H1 (cell line): ENCODE measurements at regions not wholly inside any gene's neighbourhood (a gene's known extent, or its start where the extent isn't known, plus 50 kb on each side); places are given as distances from the start of the nearest gene placed in this dataset.

ENCODE experiments used
- CTCF ChIA-PET: fragments of 300-600 bp; sonication (Branson Sonifier 250); formaldehyde crosslinking; loops from one replicate; lab custom pipeline; 2021; ENCODE audit not compliant: partially characterized antibody; lab: Charles Lee
- POLR2A ChIA-PET: fragments of 300-600 bp; sonication (Branson Sonifier 250); formaldehyde crosslinking; loops from one replicate; lab custom pipeline; 2021; ENCODE audit warnings: inconsistent platforms; ENCODE audit not compliant: partially characterized antibody; lab: Charles Lee
- DNase-seq, 2 experiments: peaks; one replicate each; pipeline versions ENCODE4 v3.0.0 to v3.0.0-alpha.2; 2010 to 2022; ENCODE audit warnings: low spot score in 2 of 2, low read depth in 1 of 2, mixed read lengths in 1 of 2
- FAIRE-seq: peaks from 2 replicates; lab custom pipeline; 2011; peaks lifted over from hg19 to GRCh38; lab: Jason Lieb, UNC
- H2AFZ ChIP-seq: 2 replicates; pipeline ENCODE4 v1.8.1; 2012; ENCODE audit warnings: low read length, inconsistent platforms
- H2AK5ac ChIP-seq: 2 replicates; pipeline ENCODE4 v1.6.1; 2013; ENCODE audit warnings: low read depth, low read length
- H2BK120ac ChIP-seq: replicated peaks from 2 replicates; pipeline ENCODE3; 2013; ENCODE audit warnings: low read depth, low read length, inconsistent platforms
- H2BK12ac ChIP-seq: 2 replicates; pipeline ENCODE4 v1.6.1; 2013; ENCODE audit warnings: low read depth, low read length
- H2BK15ac ChIP-seq: 2 replicates; pipeline ENCODE4 v1.6.1; 2013; ENCODE audit warnings: low read length
- H2BK20ac ChIP-seq: 2 replicates; pipeline ENCODE4 v1.6.1; 2013; ENCODE audit warnings: low read length
- H2BK5ac ChIP-seq: 2 replicates; pipeline ENCODE4 v1.6.1; 2013; ENCODE audit warnings: low read depth, low read length
- H3K14ac ChIP-seq: 2 replicates; pipeline ENCODE4 v1.6.1; 2013; ENCODE audit warnings: inconsistent platforms; ENCODE audit not compliant: insufficient read length
- H3K18ac ChIP-seq: 2 replicates; pipeline ENCODE4 v1.6.1; 2013; ENCODE audit warnings: low read length; ENCODE audit errors: extremely low read depth
- H3K23ac ChIP-seq: 2 replicates; pipeline ENCODE4 v1.6.1; 2013; ENCODE audit warnings: inconsistent platforms; ENCODE audit not compliant: insufficient read length
- H3K23me2 ChIP-seq: 2 replicates; pipeline ENCODE4 v1.6.1; 2013; ENCODE audit warnings: low read depth, low read length
- H3K27ac ChIP-seq: 2 replicates; pipeline ENCODE4 v1.6.1; 2011; ENCODE audit warnings: low read depth, low read length, inconsistent platforms
- H3K27me3 ChIP-seq, 4 experiments: replicated peaks in 1 of 4; 1 replicate in 1 of 4; 2 replicates in 3 of 4; pipeline versions ENCODE4 v1.6.1 to v1.8.1; 2011 to 2013; ENCODE audit warnings: low read length in 3 of 4, mild to moderate bottlenecking in 3 of 4, inconsistent platforms in 2 of 4, mixed read lengths in 2 of 4, moderate library complexity in 1 of 4; ENCODE audit not compliant: control insufficient read depth in 3 of 4, insufficient read depth in 3 of 4; ENCODE audit errors: extremely low read depth in 1 of 4
- H3K36me3 ChIP-seq, 4 experiments: 2 replicates each; pipeline versions ENCODE4 v1.6.1 to v1.8.1; 2011 to 2013; ENCODE audit warnings: mild to moderate bottlenecking in 4 of 4, low read length in 3 of 4, moderate library complexity in 2 of 4, control low read depth in 1 of 4, inconsistent platforms in 1 of 4; ENCODE audit not compliant: insufficient read depth in 4 of 4, control insufficient read depth in 2 of 4
- H3K4ac ChIP-seq: replicated peaks from 2 replicates; pipeline ENCODE3; 2013; ENCODE audit warnings: low read length, low read depth, mixed read lengths, inconsistent platforms; ENCODE audit not compliant: insufficient read length
- H3K4me1 ChIP-seq, 4 experiments: replicated peaks in 1 of 4; 1 replicate in 1 of 4; 2 replicates in 3 of 4; pipeline versions ENCODE4 v1.6.1 to v1.8.1; 2011 to 2013; ENCODE audit warnings: low read length in 3 of 4, inconsistent platforms in 2 of 4, mixed read lengths in 1 of 4; ENCODE audit not compliant: insufficient read depth in 4 of 4, control insufficient read depth in 3 of 4
- H3K4me2 ChIP-seq, 2 experiments: 2 replicates each; pipeline versions ENCODE4 v1.6.1 to v1.8.1; 2011 to 2013; ENCODE audit warnings: low read depth in 2 of 2, low read length in 2 of 2, control low read depth in 1 of 2, inconsistent platforms in 1 of 2, mild to moderate bottlenecking in 1 of 2; ENCODE audit not compliant: insufficient read depth in 1 of 2
- H3K4me3 ChIP-seq, 4 experiments: fragments of 200-600, 300-600 bp in 1 of 4; sonication (generic), shearing (Covaris generic), sonication (Bioruptor Twin) in 1 of 4; 2 replicates each; pipeline versions ENCODE4 v1.5.1 to v1.8.1; 2011 to 2016; ENCODE audit warnings: low read length in 4 of 4, low read depth in 3 of 4, control low read depth in 2 of 4, inconsistent platforms in 2 of 4, mild to moderate bottlenecking in 2 of 4, mixed read lengths in 1 of 4, moderate library complexity in 1 of 4; ENCODE audit not compliant: insufficient read depth in 2 of 4; ENCODE audit errors: extremely low read depth in 1 of 4
- H3K56ac ChIP-seq: replicated peaks from 2 replicates; pipeline ENCODE3; 2013; ENCODE audit warnings: low read depth, mild to moderate bottlenecking, mixed read lengths, low read length, inconsistent platforms; ENCODE audit not compliant: insufficient read length
- H3K79me1 ChIP-seq: 2 replicates; pipeline ENCODE4 v1.6.1; 2013; ENCODE audit warnings: low read depth, low read length, control low read depth
- H3K79me2 ChIP-seq, 2 experiments: 2 replicates each; pipeline versions ENCODE4 v1.6.1 to v1.8.1; 2012 to 2013; ENCODE audit warnings: low read length in 2 of 2, mild to moderate bottlenecking in 2 of 2, inconsistent platforms in 1 of 2; ENCODE audit not compliant: insufficient read depth in 2 of 2, control insufficient read depth in 1 of 2
- H3K9ac ChIP-seq, 4 experiments: replicated peaks in 1 of 4; 1 replicate in 1 of 4; 2 replicates in 3 of 4; pipeline versions ENCODE4 v1.6.1 to v1.8.1; 2011 to 2013; ENCODE audit warnings: low read depth in 3 of 4, low read length in 3 of 4, control low read depth in 2 of 4, mild to moderate bottlenecking in 2 of 4, moderate library complexity in 2 of 4, inconsistent platforms in 1 of 4; ENCODE audit errors: extremely low read depth in 1 of 4
- H3K9me3 ChIP-seq, 2 experiments: 2 replicates each; pipeline versions ENCODE4 v1.6.1 to v1.8.1; 2012 to 2013; ENCODE audit warnings: mild to moderate bottlenecking in 2 of 2, moderate library complexity in 2 of 2, control low read depth in 1 of 2, inconsistent platforms in 1 of 2, low read depth in 1 of 2, low read length in 1 of 2, mixed read lengths in 1 of 2; ENCODE audit not compliant: insufficient read depth in 2 of 2
- H4K20me1 ChIP-seq, 2 experiments: replicated peaks in 1 of 2; 2 replicates each; pipeline versions ENCODE3 to v1.8.1; 2011 to 2013; ENCODE audit warnings: inconsistent platforms in 2 of 2, low read length in 2 of 2, mild to moderate bottlenecking in 1 of 2; ENCODE audit not compliant: insufficient read depth in 2 of 2, control insufficient read depth in 1 of 2
- H4K5ac ChIP-seq: 2 replicates; pipeline ENCODE4 v1.6.1; 2013; ENCODE audit warnings: low read length, low read depth, mixed read lengths, inconsistent platforms; ENCODE audit not compliant: insufficient read length
- H4K8ac ChIP-seq: 2 replicates; pipeline ENCODE4 v1.8.0; 2013; ENCODE audit warnings: mild to moderate bottlenecking, moderate library complexity, low read length, inconsistent platforms; ENCODE audit not compliant: insufficient read depth; ENCODE audit errors: extremely low read depth
- H4K91ac ChIP-seq: replicated peaks from 2 replicates; pipeline ENCODE3; 2013; ENCODE audit warnings: low read length, mixed read lengths, inconsistent platforms; ENCODE audit not compliant: insufficient read length
- ASH2L ChIP-seq: fragments of 200-600, 300-600 bp; sonication (generic); IDR thresholded peaks from one replicate; pipeline ENCODE4 v1.7.1; 2017; ENCODE audit warnings: low read length
- CBX5 ChIP-seq: fragments of 300-800, 300-1000 bp; sonication (generic); IDR thresholded peaks from 2 replicates; pipeline ENCODE4 v1.7.1; 2016; ENCODE audit warnings: antibody characterized with exemption, low read length, low read depth
- GABPA ChIP-seq: IDR thresholded peaks from 2 replicates; pipeline ENCODE4 v1.6.1; 2011; ENCODE audit warnings: mild to moderate bottlenecking, low read length, moderate library complexity, borderline replicate concordance; ENCODE audit not compliant: insufficient read depth
- POLR2AphosphoS5 ChIP-seq: IDR thresholded peaks from 2 replicates; pipeline ENCODE4 v1.6.1; 2011; ENCODE audit warnings: low read depth, low read length
- POU5F1 ChIP-seq: IDR thresholded peaks from 2 replicates; pipeline ENCODE4 v1.6.1; 2011; ENCODE audit warnings: low read depth, mild to moderate bottlenecking, low read length, moderate library complexity
- RAD21 ChIP-seq, 2 experiments: IDR thresholded peaks in 1 of 2; conservative IDR thresholded peaks in 1 of 2; 2 replicates each; pipeline ENCODE4 v1.6.1; 2011; ENCODE audit warnings: low read depth in 2 of 2, low read length in 2 of 2, improper control_type of control experiment in 1 of 2, inconsistent platforms in 1 of 2, mild to moderate bottlenecking in 1 of 2, moderate library complexity in 1 of 2
- SP1 ChIP-seq: IDR thresholded peaks from 2 replicates; pipeline ENCODE4 v1.6.1; 2011; ENCODE audit warnings: low read depth, low read length
- TAF1 ChIP-seq: IDR thresholded peaks from 2 replicates; pipeline ENCODE4 v1.6.1; 2011; ENCODE audit warnings: mild to moderate bottlenecking, low read depth, low read length
- TAF7 ChIP-seq: optimal IDR thresholded peaks from 2 replicates; pipeline ENCODE3; 2011; ENCODE audit warnings: low read depth, mild to moderate bottlenecking, inconsistent platforms, low read length, moderate library complexity, borderline replicate concordance
- ZNF274 ChIP-seq: IDR thresholded peaks from 2 replicates; pipeline ENCODE4 v1.7.0; 2012; ENCODE audit warnings: low read length, borderline replicate concordance; ENCODE audit errors: extremely low read depth
- WGBS, 2 experiments: shearing (Covaris generic) in 1 of 2; methylation state at CpG; one replicate each; pipeline versions ENCODE4 v1.1.6 to v1.1.7; 2013 to 2015; ENCODE audit warnings: low lambda C conversion rate in 2 of 2, mixed read lengths in 2 of 2, inconsistent platforms in 1 of 2, low coverage in 1 of 2, missing lambda C conversion rate in 1 of 2; ENCODE audit not compliant: insufficient replicate concordance in 2 of 2, insufficient coverage in 1 of 2, insufficient read length in 1 of 2; ENCODE audit errors: extremely low coverage in 1 of 2, missing lambda C conversion rate in 1 of 2; 5-methylcytosine and 5-hydroxymethylcytosine counted together

DNA sequence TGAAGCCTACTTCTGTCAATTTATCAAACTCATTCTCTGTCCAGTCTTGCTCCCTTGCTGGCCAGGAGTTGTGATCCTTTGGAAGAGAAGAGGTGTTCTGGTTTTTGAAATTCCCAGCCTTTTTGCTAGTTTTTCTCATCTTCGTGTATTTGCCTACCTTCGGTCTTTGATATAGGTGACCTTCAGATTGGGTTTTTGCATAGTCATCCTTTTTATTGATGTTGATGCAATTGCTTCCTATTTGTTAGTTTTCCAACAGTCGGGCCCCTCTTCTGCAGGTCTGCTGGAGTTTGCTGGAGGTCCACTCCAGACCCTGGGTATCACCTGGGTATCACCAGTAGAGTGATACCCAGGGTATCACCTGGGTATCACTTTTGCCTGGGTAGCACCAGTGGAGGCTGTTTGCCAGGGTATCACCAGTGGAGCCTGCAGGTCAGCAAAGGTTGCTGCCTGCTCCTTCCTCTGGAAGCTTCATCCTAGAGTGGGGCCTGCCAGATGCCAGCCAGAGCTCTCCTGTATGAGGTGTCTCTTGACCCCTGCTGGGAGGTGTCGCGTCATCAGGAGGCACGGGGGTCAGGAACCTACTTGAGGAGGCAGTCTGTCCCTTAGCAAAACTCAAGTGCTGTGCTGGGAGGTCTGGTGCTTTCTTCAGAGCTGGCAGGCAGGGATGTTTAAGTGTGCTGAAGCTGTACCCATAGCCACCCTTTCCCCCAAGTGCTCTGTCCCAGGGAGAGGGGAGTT lies 684.2 kb downstream of the PCDH18 start:
- H2BK15ac ChIP-seq, result no peak overlapping the region
- 93% methylated on average over 6 of the region's 6 CpGs; no CpG with 5 or more reads in 1 of the 2 experiments for WGBS, 2 experiments

More for the DNA sequence above, 684.2 kb downstream of the PCDH18 start:
- Histone ChIP-seq H2BK5ac (no peak overlapping the region), H3K79me1 (no peaks in the 10 kb centered on the region), H3K4me1 (no peaks in the 10 kb centered on the region), H4K91ac (no peak overlapping the region), H3K23ac (no peak overlapping the region), H2BK12ac (no peak overlapping the region), H3K4me3 (no peak overlapping the region), H3K27me3 (no peaks in the 10 kb centered on the region), H3K4me2 (no peak overlapping the region), H3K14ac (no peak overlapping the region), H3K18ac (no peak overlapping the region), H2BK120ac (no peak overlapping the region), H3K9ac (no peak overlapping the region), H3K56ac (no peak overlapping the region), H3K36me3 (no peaks in the 10 kb centered on the region), H2BK20ac (no peak overlapping the region), H3K23me2 (no peaks in the 10 kb centered on the region), H4K20me1 (no peaks in the 10 kb centered on the region), H3K79me2 (no peaks in the 10 kb centered on the region), H3K9me3 (peaks cover 0 to 2% of the 10 kb centered on the region in 2 experiments; a peak in 1 of 4 replicates), H2AFZ (no peak overlapping the region), H3K4ac (no peak overlapping the region), H4K5ac (no peak overlapping the region), H4K8ac (no peak overlapping the region), H2AK5ac (no peak overlapping the region), H3K27ac (no peak overlapping the region)
- TF ChIP-seq CBX5 (no peak), POLR2AphosphoS5 (no peak), TAF1 (no peak), POU5F1 (no peak), TAF7 (no peak), RAD21 (IDR thresholded peaks at IDR 0.05 in 1 of 2, conservative IDR thresholded peaks at IDR 0.05 in 1 of 2; ENCODE audit: low read depth in 2 of 2, low read length in 2 of 2) (no peak), SP1 (no peak), GABPA (no peak), ASH2L (no peak), ZNF274 (no peak)
- ChIA-PET CTCF (interaction anchor here (1.0 kb wide), 1 partner anchor 13 kb away, joined by 3 read pairs; no protein-coding TSS in a partner anchor), POLR2A (interaction anchor here (0.7 kb wide), 1 partner anchor 85 kb away, joined by 3 read pairs; no protein-coding TSS in a partner anchor)
- DNase-seq (no peak), FAIRE-seq (no peak)
